HG03196 (cell line): ENCODE measurements at regions not wholly inside any gene's neighbourhood (a gene's known extent, or its start where the extent isn't known, plus 50 kb on each side); places are given as distances from the start of the nearest gene placed in this dataset.
A peak's percentile ranks its signal among the peaks of the same experiment; 100 is the strongest.
"Not testable (repeated sequence)": the region's sequence is repeated elsewhere in the genome, so short reads cannot be mapped to it uniquely, and the experiment has no call there.

Source experiments
- ATAC-seq: cut with Tn5 transposase; IDR thresholded peaks from one replicate; pipeline ENCODE4 v1.9.1; 2021; ENCODE audit not compliant: unreplicated experiment

DNA sequence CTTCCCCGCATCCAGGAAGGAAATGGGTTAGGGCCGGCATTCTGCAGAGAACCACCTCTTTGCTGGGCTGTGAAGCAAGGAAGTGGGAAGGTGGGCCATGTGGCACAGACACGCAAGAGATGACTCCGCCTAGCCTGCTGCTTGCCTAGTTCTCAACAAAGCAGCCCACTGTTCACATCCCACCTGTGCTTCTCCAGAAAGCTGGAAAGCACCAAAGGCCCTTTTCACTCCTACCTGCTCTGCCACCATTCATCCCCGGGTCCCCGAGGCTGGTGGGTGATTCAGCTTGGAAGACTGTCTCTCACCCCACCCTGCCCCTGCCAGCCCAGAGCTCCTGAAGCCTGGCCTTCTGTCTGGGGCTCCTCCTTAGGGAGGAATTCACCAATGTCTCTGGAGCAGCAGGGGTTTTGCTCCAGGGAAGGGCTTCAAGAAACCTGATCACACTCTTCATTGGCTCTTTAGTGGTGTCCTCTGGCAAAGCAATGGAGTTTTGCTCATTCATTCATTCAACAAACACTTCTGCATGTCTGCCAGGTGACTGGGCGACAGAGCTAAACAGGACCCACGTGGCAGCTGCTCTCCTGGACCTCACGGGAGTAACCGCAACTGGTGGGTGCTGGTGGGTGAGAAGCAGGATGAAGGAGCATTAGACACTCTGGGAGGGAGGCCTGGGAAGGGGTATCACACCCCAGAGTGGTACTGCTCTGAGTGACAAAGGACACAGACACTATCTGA is 145.4 kb upstream of the TLE3 start:
- no peak for ATAC-seq

DNA sequence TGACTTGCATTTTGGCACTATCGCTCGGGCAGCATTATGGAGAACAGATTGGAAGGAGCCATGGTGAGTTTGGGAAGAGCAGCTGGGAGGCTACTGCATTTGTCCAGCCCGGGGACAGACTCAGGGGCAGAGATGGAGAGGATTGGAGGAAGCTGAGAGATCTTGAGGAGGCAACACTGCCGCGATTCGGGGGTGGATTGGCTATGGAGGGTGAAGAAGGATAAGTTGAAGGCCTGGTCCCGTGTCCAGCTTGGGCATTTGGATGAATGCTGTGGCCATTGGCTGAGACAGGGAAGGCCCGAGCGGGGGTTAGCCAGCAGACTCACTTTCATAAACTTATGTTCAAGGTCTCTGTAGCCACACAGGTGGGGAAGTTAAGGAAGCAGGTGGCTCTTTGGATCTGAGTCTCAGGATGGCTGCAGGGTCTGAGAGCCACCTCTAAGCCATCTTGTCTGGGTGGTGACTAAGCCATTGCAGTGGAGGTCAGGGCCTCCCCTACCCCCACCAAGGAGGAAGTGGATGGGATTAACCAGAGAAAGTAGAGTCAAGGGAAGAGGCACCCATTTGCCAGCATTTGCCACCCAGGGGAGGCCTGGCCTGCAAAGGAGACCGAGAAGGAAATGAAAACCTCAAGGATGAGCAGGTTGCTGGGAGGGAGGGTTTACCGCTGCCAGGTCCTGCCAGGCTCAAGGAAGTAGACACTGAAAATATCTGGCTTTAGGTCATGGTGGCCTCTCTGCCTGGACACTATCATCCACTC is 144.0 kb upstream of the TLE3 start:
- ATAC-seq, result no peak

DNA sequence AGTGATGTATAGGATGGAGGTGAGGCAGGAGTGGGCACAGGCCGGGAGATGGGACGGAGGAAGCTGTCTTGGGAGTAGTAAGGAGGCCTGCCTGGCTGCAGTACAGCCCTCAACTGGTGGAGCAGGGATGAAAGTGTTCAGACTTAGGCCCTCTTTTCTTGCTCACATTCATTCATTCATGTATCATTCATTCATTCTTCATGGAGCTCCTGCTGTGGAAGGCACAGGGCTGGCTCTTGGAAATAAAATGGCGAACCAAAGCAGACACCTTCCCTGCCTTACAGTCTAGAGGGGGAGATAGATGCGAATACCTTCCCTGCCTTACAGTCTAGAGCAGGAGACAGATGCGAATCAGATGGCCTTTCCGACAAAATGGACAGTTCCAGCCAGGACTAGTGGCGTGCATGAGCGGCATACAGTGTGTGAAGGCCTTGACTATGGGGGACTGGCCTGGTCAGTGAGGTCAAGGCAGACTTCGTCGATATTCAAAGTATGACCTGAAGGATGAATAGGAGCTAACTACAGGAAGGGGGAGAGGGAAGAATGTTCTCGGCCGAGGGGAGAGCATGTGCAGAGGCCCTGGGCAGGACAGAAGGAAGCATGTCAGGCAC is 143.2 kb upstream of the TLE3 start:
- ATAC-seq, result no peak

DNA sequence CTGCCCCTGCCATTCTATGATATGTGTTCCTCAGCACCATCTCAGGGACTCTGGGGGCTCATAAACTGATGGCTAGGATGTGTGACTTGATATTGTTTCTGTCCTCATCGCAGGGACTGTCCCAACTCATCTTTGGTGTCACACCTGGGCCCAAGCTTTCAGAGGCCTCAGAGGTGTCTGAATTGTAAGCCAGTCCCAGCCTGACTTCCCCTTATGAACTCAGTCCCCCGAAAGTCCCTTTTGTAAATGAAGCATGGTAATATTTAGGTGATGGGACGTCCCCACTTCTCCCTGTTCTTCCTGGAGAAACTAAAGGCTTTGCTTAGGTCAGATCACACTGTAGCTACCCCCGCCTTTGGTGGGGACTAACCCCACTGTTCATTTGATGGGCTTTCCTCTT is 142.4 kb upstream of the TLE3 start:
- peak; percentile 64 for ATAC-seq

DNA sequence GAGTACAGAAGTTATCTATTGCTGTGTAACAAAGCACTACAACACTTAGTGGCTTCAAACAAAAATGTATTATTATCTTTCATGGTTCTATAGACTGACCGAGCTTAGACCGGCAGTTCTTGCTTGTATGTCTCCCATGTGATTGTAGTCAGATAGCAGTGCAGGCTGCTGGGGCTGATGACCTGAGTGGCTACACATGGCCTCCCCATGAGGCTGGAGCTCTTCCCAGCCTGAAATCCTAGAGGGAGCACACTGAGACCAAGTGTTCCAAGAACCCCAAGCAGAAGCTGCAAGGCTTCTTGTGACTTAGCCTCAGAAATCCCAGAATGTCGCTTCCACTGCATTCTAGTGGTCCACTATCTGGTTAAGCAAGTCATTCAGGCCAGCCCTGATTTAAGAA is 141.2 kb upstream of the TLE3 start:
- no peak for ATAC-seq

DNA sequence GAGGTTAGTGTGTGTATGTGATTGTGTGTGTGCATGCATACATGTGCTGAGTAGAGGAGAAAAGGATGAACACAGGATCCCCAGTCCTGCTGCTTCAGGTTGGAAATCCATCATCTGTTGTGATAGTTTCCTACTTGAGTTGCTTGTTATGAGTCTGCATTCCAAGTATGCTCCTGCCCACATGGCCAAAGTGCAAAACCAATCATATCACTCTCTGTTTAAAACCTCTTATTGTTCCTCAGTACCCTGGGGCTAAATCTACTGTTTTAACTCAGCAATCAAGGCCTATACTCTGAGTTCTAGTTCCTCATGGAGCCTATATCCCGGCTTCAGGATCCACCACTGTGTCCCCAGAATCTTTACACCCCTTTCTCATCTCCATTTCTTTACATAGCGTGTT is 139.9 kb upstream of the TLE3 start:
- no peak for ATAC-seq

DNA sequence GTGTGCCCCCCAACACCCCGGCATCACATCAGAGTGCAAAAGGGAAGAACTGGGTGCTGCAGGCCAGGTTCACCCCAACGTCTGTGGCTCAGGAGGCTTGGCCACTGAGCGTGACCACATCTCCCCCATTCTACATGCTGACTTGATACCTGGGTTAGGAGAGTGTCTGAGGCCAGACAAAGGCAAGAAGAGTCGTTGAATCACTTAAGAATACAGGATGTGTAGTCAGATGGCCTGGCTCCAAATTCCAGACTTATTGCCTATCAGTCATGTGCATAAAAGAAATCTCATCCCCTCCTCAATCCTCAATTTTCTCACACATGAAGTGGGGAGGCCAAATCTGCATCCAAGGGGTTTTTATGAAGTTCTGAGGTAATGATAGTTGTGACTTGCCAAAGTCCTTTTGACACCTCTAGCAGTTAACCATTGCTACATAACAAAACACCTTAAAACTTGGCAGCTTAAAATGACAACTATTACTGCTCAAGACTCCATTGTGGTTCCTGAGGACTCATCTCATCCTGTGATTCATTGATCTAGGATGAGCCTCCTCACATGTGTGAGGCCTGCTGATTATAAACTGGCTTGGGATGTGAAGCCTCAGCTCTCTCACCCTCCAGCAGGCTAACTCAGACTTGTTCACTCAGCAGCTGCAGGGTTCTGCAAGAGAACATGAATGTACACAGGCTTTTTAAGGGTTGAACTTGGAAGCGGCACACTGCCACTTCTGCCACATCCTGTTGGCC is 138.8 kb upstream of the TLE3 start:
- ATAC-seq, result no peak

DNA sequence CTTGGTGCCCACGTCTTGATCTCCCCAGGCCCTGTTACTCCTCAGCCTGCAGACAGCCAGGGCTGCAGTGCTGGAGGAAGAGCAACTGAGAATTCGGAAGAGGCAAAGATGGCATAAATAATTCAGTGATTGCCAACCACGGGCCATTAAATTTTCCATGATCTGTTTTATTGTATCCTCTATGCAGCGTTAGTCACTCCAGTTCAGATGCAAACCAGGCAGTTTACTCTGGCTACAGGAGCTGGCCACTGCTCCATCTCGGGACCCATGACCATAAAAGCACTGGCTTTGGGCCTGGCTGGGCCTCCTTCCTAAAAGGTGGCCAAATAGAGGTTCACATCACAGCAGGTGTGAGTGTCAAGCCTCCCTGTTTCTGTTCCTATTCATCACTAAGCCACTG is 137.6 kb upstream of the TLE3 start:
- no peak for ATAC-seq

DNA sequence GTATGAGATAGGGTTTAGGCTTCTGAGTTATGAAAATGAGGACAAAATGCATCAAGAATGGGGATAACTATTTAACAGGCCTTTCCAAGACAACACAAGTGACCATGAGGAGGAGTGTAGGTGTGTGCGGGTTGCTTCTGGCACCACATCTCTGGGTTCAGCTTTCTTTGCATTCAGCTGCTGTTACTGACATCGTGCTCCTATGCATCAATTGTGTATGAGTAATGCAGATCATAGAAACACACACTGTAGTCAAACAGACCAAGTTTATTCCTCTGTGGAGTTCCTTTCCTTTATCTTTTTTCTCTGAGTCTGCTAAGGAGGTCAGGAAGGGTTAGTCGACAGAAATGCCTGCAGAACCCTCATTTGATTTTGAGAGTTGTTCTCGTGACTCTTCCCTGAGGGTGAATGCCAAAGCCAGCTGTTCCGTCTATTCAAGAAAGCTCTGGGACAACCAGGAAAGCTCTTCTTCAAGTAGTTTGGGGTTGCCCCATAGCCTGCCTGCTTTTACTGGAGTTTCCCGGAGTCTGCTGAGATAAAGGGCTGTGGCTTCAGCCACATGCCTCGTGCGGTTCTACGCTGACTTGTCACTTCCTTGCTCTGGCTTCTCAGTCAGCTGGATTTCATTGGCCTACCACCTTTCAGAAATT is 136.7 kb upstream of the TLE3 start:
- no peak for ATAC-seq

DNA sequence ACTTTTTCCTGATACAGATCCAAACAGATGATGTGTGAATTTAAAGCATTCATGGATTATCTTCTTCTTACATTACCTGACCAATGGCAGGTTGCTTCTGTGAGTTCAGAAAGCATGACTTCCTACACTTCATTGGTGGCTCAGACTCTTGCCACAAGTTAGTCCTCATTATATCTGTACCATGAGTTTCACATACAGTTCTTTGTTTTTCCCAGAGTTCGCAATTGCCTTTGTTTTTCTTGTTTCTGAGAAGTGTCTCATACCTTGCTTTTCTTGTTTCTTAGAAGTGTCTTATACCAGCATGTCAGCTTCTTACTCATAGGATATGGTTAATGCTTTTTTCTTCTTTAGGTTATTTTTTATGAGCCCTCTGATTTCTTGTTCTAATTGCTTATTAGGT is 133.8 kb upstream of the TLE3 start:
- no peak for ATAC-seq

DNA sequence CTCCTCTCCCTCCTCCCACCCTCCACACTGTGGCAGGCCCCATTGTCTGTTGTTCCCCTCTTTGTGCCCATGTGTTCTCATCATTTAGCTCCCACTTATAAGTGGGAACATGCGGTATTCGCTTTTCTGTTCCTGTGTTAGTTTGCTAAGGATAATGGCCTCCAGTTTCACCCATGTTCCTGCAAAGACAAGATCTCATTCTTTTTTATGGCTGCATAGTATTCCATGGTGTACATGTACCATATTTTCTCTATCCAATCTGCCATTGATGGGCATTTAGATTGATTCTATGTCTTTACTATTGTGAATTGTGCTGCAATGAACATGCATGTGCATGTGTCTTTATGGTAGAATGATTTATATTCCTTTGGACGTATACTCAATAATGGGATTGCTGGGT is 130.2 kb upstream of the TLE3 start:
- not testable (repeated sequence) for ATAC-seq

DNA sequence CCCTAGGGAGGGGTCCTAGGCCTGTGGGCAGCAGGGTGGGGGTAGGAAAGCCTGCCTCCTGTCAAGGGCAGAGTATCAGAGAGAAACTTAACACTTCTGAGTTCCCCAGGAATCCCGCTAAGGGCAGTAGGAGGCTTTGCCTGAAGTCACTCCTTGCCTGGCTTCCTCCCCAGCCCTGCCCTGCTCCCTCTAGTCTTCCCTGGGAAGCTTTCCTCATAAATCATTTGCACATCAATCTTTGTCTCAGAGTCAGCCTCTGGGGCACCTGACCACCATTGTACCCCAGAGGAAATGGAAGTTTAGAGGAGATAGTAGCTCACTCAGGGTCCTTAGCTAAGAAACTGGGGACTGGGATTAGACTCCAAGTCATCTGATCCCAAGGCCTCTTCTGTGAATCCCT is 129.4 kb upstream of the TLE3 start:
- no peak for ATAC-seq

DNA sequence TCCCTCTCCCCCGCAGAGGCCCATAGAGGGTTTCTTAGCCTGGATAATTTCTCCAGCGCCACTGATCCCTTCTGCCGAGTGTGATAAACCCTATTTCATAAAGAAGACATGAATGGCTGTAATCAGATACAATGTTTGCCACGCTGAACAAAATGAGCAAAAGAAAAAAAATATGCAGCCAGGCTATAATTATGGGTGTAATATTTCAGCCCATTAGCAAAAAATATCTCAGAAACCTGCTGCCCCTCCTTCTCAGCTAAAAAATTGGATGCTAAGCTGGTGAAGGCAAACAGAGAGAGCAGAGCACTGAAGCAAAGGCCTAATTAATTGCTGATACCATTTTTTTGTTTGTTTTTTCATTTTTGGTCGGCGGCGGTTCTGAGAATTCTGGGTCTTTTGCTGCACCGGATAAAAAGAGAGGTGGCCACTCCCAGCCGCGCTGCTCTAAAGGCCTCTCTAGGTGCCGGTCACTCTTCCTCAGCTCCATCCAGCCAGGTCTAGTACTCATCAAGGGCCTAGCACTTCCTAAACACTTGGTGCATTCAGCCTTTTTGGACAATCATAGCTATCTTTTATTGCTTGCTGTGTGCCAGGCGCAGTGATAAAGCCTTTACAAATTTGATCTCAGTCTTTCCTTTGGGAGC is 128.7 kb upstream of the TLE3 start:
- no peak for ATAC-seq

DNA sequence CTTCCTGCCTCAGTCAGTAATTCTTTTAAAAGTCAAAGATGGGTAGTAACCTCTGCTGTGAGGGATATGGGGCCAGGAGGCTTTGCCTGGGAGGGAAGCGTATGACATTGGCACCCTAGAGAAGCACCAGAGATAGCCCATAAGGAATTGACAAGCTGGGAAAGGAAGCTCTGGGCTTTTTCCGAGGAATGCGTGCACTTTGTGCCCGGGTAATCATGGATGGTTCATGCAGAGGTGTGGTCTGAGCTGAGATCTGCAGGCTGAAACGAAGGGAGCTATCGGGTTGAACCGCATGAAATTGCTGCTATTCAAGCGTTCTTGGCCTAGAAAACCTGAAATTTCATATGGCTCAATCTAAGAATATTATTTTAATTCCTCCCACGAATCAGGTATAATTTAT is 127.7 kb upstream of the TLE3 start:
- ATAC-seq, result no peak

DNA sequence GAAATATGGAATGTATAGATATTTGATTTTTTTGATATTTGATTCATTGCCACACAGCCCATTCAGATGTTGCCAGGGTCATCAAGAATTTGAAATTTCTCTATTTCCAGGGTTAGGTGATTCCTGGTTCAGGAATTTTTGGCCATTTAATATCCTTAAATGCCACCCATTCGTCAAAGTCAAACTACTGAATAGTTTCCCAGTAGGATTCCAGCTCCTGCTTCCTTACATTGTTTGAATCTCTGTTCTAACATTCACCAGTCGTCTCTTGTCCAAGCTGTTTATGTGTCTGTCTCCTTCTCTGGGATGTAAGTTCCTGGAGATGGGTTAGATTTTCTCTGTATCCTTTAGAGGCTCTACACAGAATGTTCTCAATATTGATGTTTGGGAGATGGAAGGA is 124.9 kb upstream of the TLE3 start:
- no peak for ATAC-seq

DNA sequence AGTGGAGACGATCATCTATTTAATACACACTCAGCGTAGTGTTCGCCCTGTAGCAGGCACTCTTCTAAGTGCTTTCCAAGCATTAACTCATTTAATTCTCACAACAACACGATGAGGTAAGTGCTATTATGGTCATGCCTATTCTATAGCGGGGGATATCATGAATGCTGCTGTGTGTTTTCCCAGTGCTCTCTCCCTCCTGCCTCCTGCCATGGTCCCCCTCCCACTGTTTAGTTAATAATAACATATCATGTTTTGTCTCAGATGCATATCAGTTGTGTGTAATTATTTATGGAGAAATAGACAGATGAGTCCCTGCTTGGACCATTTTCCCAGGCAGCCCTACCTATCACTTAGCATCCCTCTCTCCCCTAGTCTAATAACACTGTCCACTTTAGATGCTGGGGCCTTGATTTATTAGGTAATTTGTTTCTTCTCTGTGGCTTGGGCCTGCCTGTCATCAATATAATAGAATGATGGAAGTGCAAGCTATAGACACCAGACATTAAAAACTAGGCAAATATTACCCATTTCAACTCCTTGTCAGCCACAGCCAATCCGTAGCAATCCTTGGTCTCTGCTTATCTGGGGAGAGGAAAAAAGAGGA is 122.9 kb upstream of the TLE3 start:
- no peak for ATAC-seq

DNA sequence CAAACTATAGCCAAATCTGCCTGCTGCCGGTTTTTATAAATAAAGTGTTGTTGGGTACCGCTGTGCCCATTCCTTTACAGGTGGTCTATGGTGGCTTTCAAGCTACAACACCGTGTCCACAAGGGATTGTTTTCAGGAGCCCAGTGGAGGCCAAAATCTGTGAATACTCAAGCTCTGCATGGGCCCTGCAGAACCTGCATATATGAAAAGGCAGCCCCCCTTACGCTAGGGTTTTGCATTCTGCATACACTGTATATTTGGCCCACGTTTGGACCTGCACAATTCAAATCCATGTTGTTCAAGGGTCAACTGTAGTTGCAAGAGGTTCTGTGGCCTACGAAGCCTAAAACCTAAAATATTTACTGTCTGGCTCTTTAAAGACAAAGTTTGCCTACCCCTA is 122.2 kb upstream of the TLE3 start:
- ATAC-seq, result no peak

DNA sequence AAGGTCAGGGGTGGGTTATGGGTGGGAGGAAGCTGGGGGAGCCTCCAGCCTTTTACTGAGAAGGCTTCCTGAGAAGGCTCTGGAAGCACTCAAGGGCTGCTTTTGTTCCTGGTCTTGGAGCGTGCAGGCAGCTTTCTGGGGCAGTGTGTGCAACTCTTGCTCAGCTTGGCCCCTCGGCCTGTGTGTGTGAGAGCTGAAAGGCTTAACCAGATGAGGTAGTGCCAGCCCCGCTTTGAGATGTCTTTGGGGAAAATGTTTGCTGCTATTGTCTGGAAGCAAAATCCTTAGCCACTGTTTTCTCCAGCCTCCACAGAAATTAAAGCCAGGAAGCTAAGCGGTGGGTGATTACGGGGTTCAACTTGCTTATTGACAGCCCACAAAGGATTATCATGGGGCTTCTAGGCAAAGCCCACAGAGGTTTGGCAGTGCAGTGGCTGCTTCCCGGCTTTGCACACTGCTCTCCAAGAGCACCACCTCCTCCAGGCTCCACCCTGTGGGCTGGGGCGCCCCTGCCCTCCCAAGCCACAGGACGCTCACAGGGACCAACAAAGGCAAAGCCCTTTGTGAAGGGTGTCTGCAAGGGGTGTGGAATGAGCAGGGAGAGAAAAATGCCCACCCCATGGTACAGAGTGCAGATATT is 121.7 kb upstream of the TLE3 start:
- no peak for ATAC-seq

DNA sequence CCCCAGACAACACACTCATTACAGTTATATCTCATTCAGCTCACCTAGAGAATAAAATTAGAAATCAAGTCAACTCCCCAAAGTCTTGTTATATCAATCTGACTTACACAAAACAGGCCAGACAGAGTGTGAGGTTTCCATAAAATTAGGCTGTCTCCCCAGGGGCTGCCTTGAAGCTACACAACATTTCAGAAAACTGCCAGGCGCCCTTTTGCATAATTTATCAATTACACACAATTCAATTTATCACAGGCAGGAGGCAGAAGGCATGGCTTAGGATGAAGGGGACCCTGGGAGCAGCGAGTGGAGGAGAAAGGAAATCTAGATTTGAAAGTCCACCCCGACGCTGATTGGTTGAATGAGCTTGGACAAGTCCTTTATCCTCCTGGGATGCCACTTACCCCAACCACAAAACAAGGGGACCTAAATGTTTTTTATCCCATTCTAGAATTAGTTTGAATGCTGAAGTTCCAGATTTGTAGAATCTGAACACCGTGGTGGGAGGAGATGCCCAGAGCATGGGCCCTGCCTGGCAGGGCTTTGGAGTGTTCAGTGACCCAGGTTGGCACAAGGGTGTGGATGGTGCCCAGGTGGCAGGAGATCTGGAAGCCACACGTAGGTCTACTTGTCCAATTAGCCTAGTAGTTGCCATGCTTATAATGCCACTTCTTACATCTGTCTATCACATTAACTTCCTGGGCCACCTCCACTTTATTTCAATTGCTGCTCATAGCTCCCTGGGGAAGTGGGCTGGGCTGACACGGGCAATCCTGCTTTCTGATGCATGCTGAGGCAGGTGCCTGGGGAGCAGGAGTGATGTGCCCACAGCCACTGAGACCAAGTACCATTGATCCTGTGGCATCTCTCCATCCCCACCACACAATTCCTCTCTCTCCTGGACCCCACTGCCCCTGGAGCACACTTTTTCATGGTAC is 119.8 kb upstream of the TLE3 start:
- no peak for ATAC-seq
